A673 (cell line): ENCODE measurements at regions not wholly inside any gene's neighbourhood (a gene's known extent, or its start where the extent isn't known, plus 50 kb on each side); places are given as distances from the start of the nearest gene placed in this dataset.

Source experiments
- BruUV-seq: library from RNA; stranded (reverse); fragments of 400-500 nt; replicated peaks from 2 replicates; lab custom pipeline; 2021; lab: Mats Ljungman, UMichigan
- CTCF ChIA-PET: fragments of 300-600 bp; sonication (Branson Sonifier 250); formaldehyde crosslinking; loops from one replicate; lab custom pipeline; 2022; ENCODE audit warnings: antibody characterized with exemption; lab: Charles Lee
- POLR2A ChIA-PET: fragments of 300-600 bp; sonication (Branson Sonifier 250); formaldehyde crosslinking; loops from one replicate; lab custom pipeline; 2022; ENCODE audit warnings: antibody characterized with exemption; ENCODE audit not compliant: low non-redundant PET; lab: Charles Lee
- DNase-seq: peaks from one replicate; pipeline ENCODE4 v3.0.0-alpha.2; 2015; ENCODE audit warnings: low spot score
- H3K27ac ChIP-seq: fragments of 200-600 bp; sonication (generic); 2 replicates; pipeline ENCODE4 v1.5.1; 2016; ENCODE audit warnings: mixed run types, low read depth, mild to moderate bottlenecking, mixed read lengths, antibody characterized with exemption, low read length; ENCODE audit not compliant: poor library complexity, severe bottlenecking
- H3K27me3 ChIP-seq: fragments of 200-600 bp; sonication (generic); replicated peaks from 2 replicates; pipeline ENCODE4 v1.6.1; 2017; ENCODE audit warnings: mixed run types, low read depth, mild to moderate bottlenecking, mixed read lengths, antibody characterized with exemption, low read length; ENCODE audit not compliant: insufficient read depth, poor library complexity
- H3K36me3 ChIP-seq: fragments of 200-600 bp; sonication (generic); 2 replicates; pipeline ENCODE4 v1.6.1; 2016; ENCODE audit warnings: mixed run types, mild to moderate bottlenecking, mixed read lengths, antibody characterized with exemption, low read length; ENCODE audit not compliant: insufficient read depth, poor library complexity, severe bottlenecking
- H3K4me1 ChIP-seq: fragments of 200-600 bp; sonication (generic); 2 replicates; pipeline ENCODE4 v1.6.1; 2017; ENCODE audit warnings: mixed run types, mild to moderate bottlenecking, mixed read lengths, antibody characterized with exemption, low read length; ENCODE audit not compliant: insufficient read depth, poor library complexity, severe bottlenecking
- H3K4me3 ChIP-seq: fragments of 200-600 bp; sonication (generic); 2 replicates; pipeline ENCODE4 v1.5.1; 2016; ENCODE audit warnings: low read depth, mixed run types, mild to moderate bottlenecking, mixed read lengths, low read length; ENCODE audit not compliant: poor library complexity, severe bottlenecking
- H3K9me3 ChIP-seq: fragments of 200-600 bp; sonication (generic); 2 replicates; pipeline ENCODE4 v1.6.1; 2016; ENCODE audit warnings: mixed run types, low read depth, mild to moderate bottlenecking, mixed read lengths, antibody characterized with exemption, low read length; ENCODE audit not compliant: poor library complexity, severe bottlenecking
- EZH2 ChIP-seq: fragments of 200-600 bp; sonication (generic); IDR thresholded peaks from 2 replicates; pipeline ENCODE4 v1.6.1; 2017; ENCODE audit warnings: borderline replicate concordance, low read depth, mild to moderate bottlenecking, mixed read lengths, antibody characterized with exemption, low read length; ENCODE audit not compliant: poor library complexity, severe bottlenecking
- intact Hi-C: fragments of 100-400 bp; cut with micrococcal nuclease; formaldehyde crosslinking; loops from one replicate; pipeline ENCODE4 v1.10.0; 2022; ENCODE audit not compliant: unreplicated experiment
- TF ChIP-seq, protein P1 (sequence below): fragments of 300-800, 200-600 bp; sonication (generic); conservative IDR thresholded peaks from 2 replicates; pipeline ENCODE4 v1.5.1; 2017; ENCODE audit warnings: low read depth, mild to moderate bottlenecking, antibody characterized with exemption, low read length, moderate library complexity, mixed read lengths

DNA sequence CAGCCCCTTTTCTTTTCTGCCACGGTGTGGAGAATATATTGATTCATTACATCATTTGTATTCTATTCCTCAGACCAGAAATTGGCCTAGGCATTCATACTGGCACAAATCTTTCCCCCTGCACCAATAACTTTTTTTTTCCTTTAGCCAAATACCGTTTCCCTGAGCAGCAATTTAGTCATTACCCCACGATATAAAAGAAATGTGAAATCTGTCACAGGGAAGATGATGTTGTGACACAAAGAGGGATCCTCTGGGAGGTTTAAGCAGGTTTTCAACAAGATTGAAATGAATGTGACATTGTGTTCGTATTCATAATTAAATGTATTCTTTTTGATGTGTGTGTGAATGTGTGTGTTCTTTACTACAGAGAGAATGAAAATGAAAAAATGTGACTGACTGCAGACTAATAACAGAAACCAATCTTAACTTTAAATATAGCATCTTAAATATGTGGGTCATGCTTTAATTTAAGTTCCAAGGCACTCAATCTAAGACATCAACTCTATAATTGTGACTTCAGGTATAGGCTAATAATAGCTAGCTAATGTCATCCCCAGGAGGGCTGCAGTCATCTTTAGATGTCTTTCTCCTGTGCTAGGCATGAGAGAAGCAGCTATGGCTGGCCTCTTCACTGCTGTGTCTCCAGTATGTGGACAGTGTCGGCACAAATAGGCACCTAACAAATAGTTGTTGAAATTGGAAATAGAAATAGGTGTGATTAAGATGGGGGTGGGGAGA lies 177.7 kb downstream of the BTBD3 start:
- no peaks in the 10 kb centered on the region for H3K4me1 ChIP-seq
- H3K27me3 ChIP-seq, result no peaks in the 10 kb centered on the region
- TF ChIP-seq EZH2, result no peak
- TF ChIP-seq, protein P1, sequence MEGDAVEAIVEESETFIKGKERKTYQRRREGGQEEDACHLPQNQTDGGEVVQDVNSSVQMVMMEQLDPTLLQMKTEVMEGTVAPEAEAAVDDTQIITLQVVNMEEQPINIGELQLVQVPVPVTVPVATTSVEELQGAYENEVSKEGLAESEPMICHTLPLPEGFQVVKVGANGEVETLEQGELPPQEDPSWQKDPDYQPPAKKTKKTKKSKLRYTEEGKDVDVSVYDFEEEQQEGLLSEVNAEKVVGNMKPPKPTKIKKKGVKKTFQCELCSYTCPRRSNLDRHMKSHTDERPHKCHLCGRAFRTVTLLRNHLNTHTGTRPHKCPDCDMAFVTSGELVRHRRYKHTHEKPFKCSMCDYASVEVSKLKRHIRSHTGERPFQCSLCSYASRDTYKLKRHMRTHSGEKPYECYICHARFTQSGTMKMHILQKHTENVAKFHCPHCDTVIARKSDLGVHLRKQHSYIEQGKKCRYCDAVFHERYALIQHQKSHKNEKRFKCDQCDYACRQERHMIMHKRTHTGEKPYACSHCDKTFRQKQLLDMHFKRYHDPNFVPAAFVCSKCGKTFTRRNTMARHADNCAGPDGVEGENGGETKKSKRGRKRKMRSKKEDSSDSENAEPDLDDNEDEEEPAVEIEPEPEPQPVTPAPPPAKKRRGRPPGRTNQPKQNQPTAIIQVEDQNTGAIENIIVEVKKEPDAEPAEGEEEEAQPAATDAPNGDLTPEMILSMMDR, result no peak
- DNase-seq, result no peak
- BruUV-seq, result no TSS peak
- no peak overlapping the region for H3K27ac ChIP-seq
- H3K36me3 ChIP-seq, result no peaks in the 10 kb centered on the region
- ChIA-PET POLR2A (no interaction called here), CTCF (no interaction called here)
- intact Hi-C loops, result no loop called here
- H3K9me3 ChIP-seq, result no peaks in the 10 kb centered on the region
- H3K4me3 ChIP-seq, result no peak overlapping the region

DNA sequence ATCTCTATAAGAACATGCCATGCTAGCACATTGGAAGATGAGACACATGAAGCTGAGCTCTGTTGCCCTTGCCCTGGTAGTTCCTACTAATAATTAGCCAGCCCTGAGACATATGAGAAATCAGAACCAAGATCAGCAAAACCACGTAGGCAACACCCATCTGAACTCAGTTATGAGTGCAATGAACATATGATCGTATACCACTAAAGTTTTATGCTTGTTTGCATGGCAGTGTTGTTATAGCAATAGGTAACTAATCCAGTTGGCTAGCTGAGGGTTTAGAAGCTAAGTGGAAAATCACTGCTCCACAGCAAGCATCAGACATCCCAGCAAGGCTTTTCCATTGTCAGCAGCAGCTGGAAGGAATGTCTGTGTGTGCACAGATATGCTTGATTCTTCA lies 180.7 kb downstream of the BTBD3 start:
- H3K27me3 ChIP-seq, result no peaks in the 10 kb centered on the region
- CTCF ChIA-PET, result no interaction called here
- no peaks in the 10 kb centered on the region for H3K36me3 ChIP-seq
- POLR2A ChIA-PET, result no interaction called here
- H3K9me3 ChIP-seq, result no peaks in the 10 kb centered on the region
- BruUV-seq, result no TSS peak
- no peak for TF ChIP-seq EZH2
- TF ChIP-seq, protein P1, result no peak
- H3K4me1 ChIP-seq, result no peaks in the 10 kb centered on the region
- intact Hi-C loops, result no loop called here
- no peak for DNase-seq
- H3K4me3 ChIP-seq, result no peak overlapping the region
- H3K27ac ChIP-seq, result no peak overlapping the region

DNA sequence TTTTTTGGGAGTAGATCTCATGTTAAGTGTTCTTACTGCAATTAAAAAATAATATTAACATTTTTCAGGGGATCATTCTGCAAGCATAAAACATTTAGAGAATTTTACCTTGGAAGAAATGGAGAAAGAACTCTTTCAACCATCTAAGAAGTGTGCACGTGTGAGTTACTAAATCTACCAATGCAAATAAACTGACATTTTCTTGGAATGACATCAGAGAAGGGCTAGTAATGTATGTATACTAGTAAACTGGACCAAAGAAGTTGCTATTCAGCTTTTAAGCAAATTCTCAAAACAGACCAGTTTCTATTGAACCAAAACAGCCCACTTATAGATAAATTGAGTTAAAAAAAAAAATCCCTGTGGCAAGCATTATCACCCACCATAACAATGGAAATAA lies 191.2 kb downstream of the BTBD3 start:
- H3K27me3 ChIP-seq, result no peaks in the 10 kb centered on the region
- H3K27ac ChIP-seq, result no peak overlapping the region
- ChIA-PET POLR2A (no interaction called here), CTCF (interaction anchor here (0.7 kb wide), 1 partner anchor 249 kb away, joined by 3 read pairs; no protein-coding TSS in a partner anchor)
- no peak for DNase-seq
- H3K9me3 ChIP-seq, result peaks cover 4% of the 10 kb centered on the region
- no peaks in the 10 kb centered on the region for H3K36me3 ChIP-seq
- intact Hi-C loops, result no loop called here
- no peaks in the 10 kb centered on the region for H3K4me1 ChIP-seq
- no peak overlapping the region for H3K4me3 ChIP-seq
- no TSS peak for BruUV-seq
- TF ChIP-seq, protein P1, result no peak
- no peak for TF ChIP-seq EZH2
